Right lobe of liver (tissue), 6 donors: ENCODE measurements at regions not wholly inside any gene's neighbourhood (a gene's known extent, or its start where the extent isn't known, plus 50 kb on each side); places are given as distances from the start of the nearest gene placed in this dataset.

Experiments used
- ATAC-seq, 4 donors: fragments of 200-7000 bp; cut with Tn5 transposase; one replicate each; pipeline ENCODE4 v1.9.1; 2020; ENCODE audit warnings: mild to moderate bottlenecking in 4 of 4, moderate library complexity in 4 of 4
- DNase-seq, 3 donors: peaks; one replicate each; pipeline ENCODE4 v3.0.0-alpha.2; 2020
- H3K27ac ChIP-seq, 3 donors: fragments of 200-600 bp; one replicate each; pipeline ENCODE4 v1.8.0; 2022
- H3K27me3 ChIP-seq, 2 donors: fragments of 200-600 bp; one replicate each; pipeline ENCODE4 v1.8.0; 2022
- H3K36me3 ChIP-seq, 4 donors: fragments of 200-600 bp; sonication (generic) in 1 of 4; one replicate each; pipeline versions ENCODE4 v1.5.1 to v1.8.0; 2017 to 2022; ENCODE audit warnings: control low read depth in 1 of 4
- H3K4me1 ChIP-seq, 4 donors: fragments of 200-600 bp; sonication (generic) in 1 of 4; one replicate each; pipeline versions ENCODE4 v1.5.1 to v1.8.0; 2017 to 2022; ENCODE audit warnings: control low read depth in 1 of 4
- H3K4me3 ChIP-seq, 3 donors: fragments of 200-600 bp; one replicate each; pipeline ENCODE4 v1.8.0; 2022
- H3K9me3 ChIP-seq, 4 donors: fragments of 200-600 bp; sonication (generic) in 1 of 4; one replicate each; pipeline versions ENCODE4 v1.5.1 to v1.8.0; 2017 to 2022; ENCODE audit warnings: control low read depth in 1 of 4
- POLR2A ChIP-seq: fragments of 450-650 bp; IDR thresholded peaks from one replicate; pipeline ENCODE4 v1.6.1; 2017; ENCODE audit warnings: antibody characterized with exemption, mild to moderate bottlenecking
- WGBS: methylation state at CpG from one replicate; pipeline ENCODE4 v1.1.6; 2018; ENCODE audit warnings: low coverage, low lambda C conversion rate; ENCODE audit not compliant: insufficient coverage; ENCODE audit errors: missing lambda C conversion rate; 5-methylcytosine and 5-hydroxymethylcytosine counted together
- intact Hi-C, 2 donors: fragments of 100-400 bp; cut with DNase I; formaldehyde crosslinking; loops; one replicate each; pipeline versions ENCODE4 v1.11.2 to v1.14.1; 2022
- TF ChIP-seq, protein P1 (sequence below), 4 donors: fragments of 200-600 bp in 3 of 4; fragments of 450-650 bp in 1 of 4; IDR thresholded peaks; one replicate each; pipeline versions ENCODE4 v1.5.1 to v1.8.0; 2016 to 2022; ENCODE audit warnings: antibody characterized with exemption in 4 of 4, mild to moderate bottlenecking in 2 of 4
- donor health status: DM: no; HTN: yes; CAD: no.
- donor health status: DM: no; HTN: no; CAD: no.
- donor health status: DM: no; HTN: no; CAD: no.
- donor health status: DM: no; HTN: yes; CAD: no.
- donor health status: DM: no; HTN: yes; CAD: no.

DNA sequence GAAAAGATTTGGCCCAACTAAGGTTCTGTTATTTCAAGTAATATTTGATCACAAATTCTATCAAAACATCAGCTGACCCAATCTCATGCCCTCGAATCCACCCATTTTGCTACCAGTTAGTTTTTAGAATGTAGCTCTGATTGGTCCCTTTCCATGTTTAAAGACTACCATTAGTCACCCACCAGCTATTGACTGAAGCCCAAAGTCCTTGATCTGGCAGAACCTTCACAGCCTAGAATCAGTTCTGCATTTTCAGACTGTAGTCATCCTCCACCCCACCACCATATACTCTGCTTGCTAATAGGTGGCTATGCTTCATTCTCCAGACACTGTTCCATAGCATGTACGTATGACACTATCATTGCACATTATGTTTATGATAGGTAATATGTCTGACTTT is 182.2 kb upstream of the TARS1 start:
- H3K27ac ChIP-seq = no peak overlapping the region
- no peaks in the 10 kb centered on the region for H3K36me3 ChIP-seq
- peak in 1 of 4 donors; percentile 38 for ATAC-seq
- WGBS = 70% methylated on average over 2 of the region's 2 CpGs
- TF ChIP-seq POLR2A = no peak
- TF ChIP-seq, protein P1, sequence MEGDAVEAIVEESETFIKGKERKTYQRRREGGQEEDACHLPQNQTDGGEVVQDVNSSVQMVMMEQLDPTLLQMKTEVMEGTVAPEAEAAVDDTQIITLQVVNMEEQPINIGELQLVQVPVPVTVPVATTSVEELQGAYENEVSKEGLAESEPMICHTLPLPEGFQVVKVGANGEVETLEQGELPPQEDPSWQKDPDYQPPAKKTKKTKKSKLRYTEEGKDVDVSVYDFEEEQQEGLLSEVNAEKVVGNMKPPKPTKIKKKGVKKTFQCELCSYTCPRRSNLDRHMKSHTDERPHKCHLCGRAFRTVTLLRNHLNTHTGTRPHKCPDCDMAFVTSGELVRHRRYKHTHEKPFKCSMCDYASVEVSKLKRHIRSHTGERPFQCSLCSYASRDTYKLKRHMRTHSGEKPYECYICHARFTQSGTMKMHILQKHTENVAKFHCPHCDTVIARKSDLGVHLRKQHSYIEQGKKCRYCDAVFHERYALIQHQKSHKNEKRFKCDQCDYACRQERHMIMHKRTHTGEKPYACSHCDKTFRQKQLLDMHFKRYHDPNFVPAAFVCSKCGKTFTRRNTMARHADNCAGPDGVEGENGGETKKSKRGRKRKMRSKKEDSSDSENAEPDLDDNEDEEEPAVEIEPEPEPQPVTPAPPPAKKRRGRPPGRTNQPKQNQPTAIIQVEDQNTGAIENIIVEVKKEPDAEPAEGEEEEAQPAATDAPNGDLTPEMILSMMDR (IDR thresholded peaks at IDR 0.05) = no peak
- intact Hi-C loops = no loop called here
- DNase-seq = no peak
- H3K9me3 ChIP-seq = no peaks in the 10 kb centered on the region
- no peaks in the 10 kb centered on the region for H3K4me1 ChIP-seq
- H3K27me3 ChIP-seq = no peaks in the 10 kb centered on the region
- H3K4me3 ChIP-seq = no peak overlapping the region

DNA sequence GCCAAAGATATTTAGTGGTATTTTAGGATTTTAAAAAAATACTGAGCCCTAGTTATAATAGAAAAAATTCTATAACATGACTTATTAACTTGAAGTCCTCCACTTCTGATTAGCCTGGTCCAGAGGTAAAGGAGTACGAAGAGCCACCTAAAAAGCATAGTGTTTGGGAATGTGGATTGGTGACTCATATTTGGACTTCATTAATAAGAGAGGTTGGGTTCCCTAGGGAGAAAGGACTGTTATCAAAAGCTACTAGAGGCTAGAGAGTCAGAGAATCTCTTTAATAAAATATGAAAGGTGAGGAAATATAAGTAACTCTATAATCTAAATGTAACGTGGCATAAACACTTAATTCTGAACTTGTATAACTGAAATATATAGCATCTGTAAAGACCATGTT is 180.7 kb upstream of the TARS1 start:
- Histone ChIP-seq H3K9me3 (peaks cover 0 to 4% (median 0%) of the 10 kb centered on the region in 4 donors), H3K4me1 (no peaks in the 10 kb centered on the region), H3K4me3 (no peak overlapping the region), H3K36me3 (no peaks in the 10 kb centered on the region), H3K27me3 (no peaks in the 10 kb centered on the region), H3K27ac (no peak overlapping the region)
- intact Hi-C loops = no loop called here
- TF ChIP-seq, protein P1 (IDR thresholded peaks at IDR 0.05) = no peak
- no peak for DNase-seq
- ATAC-seq = no peak
- 85% methylated on average over 2 of the region's 2 CpGs for WGBS

DNA sequence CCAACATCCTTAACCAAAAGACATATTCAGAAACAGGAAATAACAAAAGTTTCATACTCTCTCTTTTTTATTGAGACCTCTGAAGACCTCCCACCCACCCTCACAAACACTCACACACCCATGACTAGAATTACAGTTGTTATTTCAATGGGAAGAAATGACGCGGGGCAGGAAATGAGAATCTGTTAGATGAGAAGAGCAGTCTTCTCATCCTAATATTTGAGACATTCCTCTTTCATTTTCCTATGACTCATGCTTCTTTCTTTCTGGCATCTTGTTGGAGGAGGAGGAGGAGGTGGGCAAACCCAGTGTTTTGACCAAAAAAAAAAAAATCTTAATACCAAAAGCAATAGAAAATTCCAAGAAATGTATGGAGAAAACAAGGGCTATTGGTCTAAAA is 179.5 kb upstream of the TARS1 start:
- Histone ChIP-seq H3K4me3 (no peak overlapping the region), H3K4me1 (no peaks in the 10 kb centered on the region), H3K36me3 (no peaks in the 10 kb centered on the region), H3K9me3 (peaks cover 0 to 4% (median 0%) of the 10 kb centered on the region in 4 donors), H3K27me3 (no peaks in the 10 kb centered on the region), H3K27ac (no peak overlapping the region)
- 70% methylated on average over 2 of the region's 2 CpGs for WGBS
- DNase-seq (no peak), ATAC-seq (no peak)
- TF ChIP-seq POLR2A = no peak
- TF ChIP-seq, protein P1 (IDR thresholded peaks at IDR 0.05) = no peak
- intact Hi-C loops = no loop called here

DNA sequence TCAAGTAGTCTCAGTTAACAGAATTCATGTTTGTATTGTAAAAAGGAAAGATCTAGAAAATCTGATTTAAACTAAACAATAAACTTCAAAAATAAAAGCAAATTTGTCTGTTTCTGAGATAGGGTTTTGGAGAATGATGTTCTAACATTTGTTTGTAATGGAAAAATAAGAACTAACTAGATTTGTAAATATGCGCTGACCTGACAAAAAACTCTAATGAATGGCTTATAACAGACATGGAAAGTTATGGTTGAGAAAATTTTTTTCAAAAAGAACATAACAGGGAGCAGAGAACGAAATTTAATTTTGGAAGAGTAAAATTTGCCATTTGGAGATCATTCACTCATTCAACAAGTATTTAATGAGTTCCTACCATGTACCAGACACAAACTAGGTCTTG is 179.0 kb upstream of the TARS1 start:
- WGBS = 88% methylated on average over 2 of the region's 2 CpGs

More for the DNA sequence above, 179.0 kb upstream of the TARS1 start:
- Histone ChIP-seq H3K27ac (no peak overlapping the region), H3K4me3 (no peak overlapping the region), H3K27me3 (no peaks in the 10 kb centered on the region), H3K36me3 (no peaks in the 10 kb centered on the region), H3K9me3 (peaks cover 0 to 4% (median 0%) of the 10 kb centered on the region in 4 donors), H3K4me1 (no peaks in the 10 kb centered on the region)
- TF ChIP-seq, protein P1 (IDR thresholded peaks at IDR 0.05) = no peak
- no peak for TF ChIP-seq POLR2A
- ATAC-seq (no peak), DNase-seq (no peak)
- intact Hi-C loops = no loop called here
